ENCODE measurements at regions not wholly inside any gene's neighbourhood (a gene's known extent, or its start where the extent isn't known, plus 50 kb on each side); places are given as distances from the start of the nearest gene placed in this dataset.

GRCh38 chr4:95606739-95607138, 58.0 kb upstream of the UNC5C start:
- H3K27ac ChIP-seq (ENCODE audit: insufficient read depth, low read depth, low read length) = no peak overlapping the region
- H3K9me3 ChIP-seq (replicated peaks; ENCODE audit: control insufficient read depth, insufficient read depth, low read length) = no peaks in the 10 kb centered on the region
- H3K9me1 ChIP-seq (replicated peaks; ENCODE audit: control insufficient read depth, extremely low read depth, insufficient read depth, low read length) = no peaks in the 10 kb centered on the region
- POLR2A ChIA-PET = no interaction called here
- H3K27me3 ChIP-seq (ENCODE audit: control insufficient read depth in 2 of 2, insufficient read depth in 2 of 2, low read length in 2 of 2) = no peaks in the 10 kb centered on the region
- H2AFZ ChIP-seq (ENCODE audit: low read depth, low read length) = no peak overlapping the region
- FAIRE-seq (no peak), DNase-seq (ENCODE audit: low read depth, low spot score) (no peak)
- CTCF ChIA-PET = no interaction called here
- no TSS peak for BruUV-seq (replicated peaks)
- no peak overlapping the region for H3K9ac ChIP-seq (replicated peaks; ENCODE audit: extremely low read depth, insufficient read depth, low read length)
- intact Hi-C loops (cut with micrococcal nuclease) = no loop called here
- TF ChIP-seq CTCF (IDR thresholded peaks at IDR 0.05; ENCODE audit: extremely low read depth in 1 of 2, insufficient read depth in 1 of 2, low read depth in 1 of 2, low read length in 2 of 2) = no peak
- no peak for TF ChIP-seq MAX (IDR thresholded peaks at IDR 0.05; ENCODE audit: insufficient read depth, insufficient read length)
- no peak for TF ChIP-seq FOS (IDR thresholded peaks at IDR 0.05; ENCODE audit: borderline replicate concordance, insufficient read depth, low read length)
- TF ChIP-seq POLR2A (IDR thresholded peaks at IDR 0.05; ENCODE audit: low read depth, low read length) = no peak
- TF ChIP-seq JUN (IDR thresholded peaks at IDR 0.05; ENCODE audit: borderline replicate concordance, insufficient read depth, insufficient read length, low read depth) = no peak
- TF ChIP-seq MYC (IDR thresholded peaks at IDR 0.05; ENCODE audit: low read depth, low read length) = no peak
- TF ChIP-seq EZH2 (IDR thresholded peaks at IDR 0.05; ENCODE audit: borderline replicate concordance, low read depth, low read length, severe bottlenecking) = no peak
- no peak for TF ChIP-seq POLR2AphosphoS5 (IDR thresholded peaks at IDR 0.05; ENCODE audit: insufficient read depth, low read depth, low read length)
- TF ChIP-seq GATA2 (IDR thresholded peaks at IDR 0.05; ENCODE audit: insufficient read depth, insufficient read length, low read depth, low read length) = no peak
- no peak overlapping the region for H3K4me2 ChIP-seq (ENCODE audit: insufficient read depth, low read length)
- H3K4me1 ChIP-seq (ENCODE audit: control insufficient read depth, extremely low read depth, insufficient read depth, low read length) = no peaks in the 10 kb centered on the region
- no peak overlapping the region for H3K4me3 ChIP-seq (replicated peaks in 1 of 3; ENCODE audit: insufficient read depth in 1 of 3, low read depth in 1 of 3, low read length in 3 of 3)
- no peaks in the 10 kb centered on the region for H3K79me2 ChIP-seq (ENCODE audit: control insufficient read depth, insufficient read depth, low read length)
- dilution Hi-C loops (cut with MboI; ENCODE audit: extremely low pct_ligation_motif_present, low sequenced_read_pairs) = no loop called here
- H3K36me3 ChIP-seq (ENCODE audit: control insufficient read depth in 2 of 2, extremely low read depth in 1 of 2, insufficient read depth in 2 of 2, low read length in 2 of 2) = no peaks in the 10 kb centered on the region
- H4K20me1 ChIP-seq (replicated peaks; ENCODE audit: control insufficient read depth, extremely low read depth, insufficient read depth, low read length) = no peaks in the 10 kb centered on the region

Data from endothelial cell of umbilical vein (primary cell).